NCI-H1417 treated with DMSO at 0.1 percent for 48 hours (cell line): ENCODE measurements at regions not wholly inside any gene's neighbourhood (a gene's known extent, or its start where the extent isn't known, plus 50 kb on each side); places are given as distances from the start of the nearest gene placed in this dataset.
"Not testable (repeated sequence)": the region's sequence is repeated elsewhere in the genome, so short reads cannot be mapped to it uniquely, and the experiment has no call there.

ENCODE experiments used
- DNase-seq: peaks from one replicate; lab custom pipeline; 2025; lab: John Stamatoyannopoulos, UW

DNA sequence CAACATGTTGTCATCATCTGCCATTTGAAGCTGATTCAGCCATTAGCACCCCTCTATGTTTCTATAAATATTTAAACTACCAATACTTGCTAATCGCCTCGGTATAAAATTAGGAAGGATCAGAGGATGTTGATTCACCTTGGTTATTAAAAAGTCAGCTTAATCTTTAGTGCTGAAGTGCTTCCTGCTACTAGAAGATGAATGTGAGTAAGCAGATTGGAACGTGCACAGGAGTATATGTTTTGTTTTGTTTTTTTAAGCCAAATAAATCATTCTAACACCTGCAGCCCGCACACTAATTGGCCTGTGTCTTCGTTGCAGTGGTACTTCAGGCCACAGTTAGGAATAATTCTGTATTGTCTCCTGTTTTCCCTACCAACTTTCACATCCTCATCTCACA, 485.7 kb downstream of the AJAP1 start:
- peak; percentile 57 for DNase-seq

DNA sequence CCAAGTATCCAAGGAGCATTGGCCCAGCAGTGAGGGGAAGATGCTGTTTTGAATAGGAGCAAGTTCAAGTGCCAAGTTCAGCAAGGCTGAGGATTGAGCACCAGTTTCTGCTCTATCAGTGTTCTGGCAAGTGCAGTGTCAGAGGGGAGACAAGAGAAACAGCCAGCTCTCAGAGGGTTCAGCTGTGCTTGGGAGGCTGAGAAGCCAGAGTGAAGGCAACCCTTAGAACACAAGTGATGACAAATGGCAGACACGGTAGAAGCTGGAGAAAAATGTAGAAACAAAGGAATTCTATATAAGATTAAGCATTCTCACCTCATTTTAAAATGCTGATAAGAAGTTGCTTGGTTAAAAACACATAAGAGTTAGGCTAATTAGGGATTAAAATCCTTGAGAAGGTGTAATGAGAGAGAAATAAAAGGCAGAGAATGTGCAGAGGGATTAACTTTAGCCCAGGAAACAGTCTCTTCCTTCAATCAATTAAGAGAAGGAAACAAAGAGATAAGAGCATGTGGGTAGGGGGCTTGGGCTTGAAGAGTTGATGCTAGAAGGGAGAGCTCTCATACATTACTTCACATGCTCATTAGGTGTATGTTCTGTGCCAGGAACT, 475.4 kb downstream of the AJAP1 start:
- no peak for DNase-seq

DNA sequence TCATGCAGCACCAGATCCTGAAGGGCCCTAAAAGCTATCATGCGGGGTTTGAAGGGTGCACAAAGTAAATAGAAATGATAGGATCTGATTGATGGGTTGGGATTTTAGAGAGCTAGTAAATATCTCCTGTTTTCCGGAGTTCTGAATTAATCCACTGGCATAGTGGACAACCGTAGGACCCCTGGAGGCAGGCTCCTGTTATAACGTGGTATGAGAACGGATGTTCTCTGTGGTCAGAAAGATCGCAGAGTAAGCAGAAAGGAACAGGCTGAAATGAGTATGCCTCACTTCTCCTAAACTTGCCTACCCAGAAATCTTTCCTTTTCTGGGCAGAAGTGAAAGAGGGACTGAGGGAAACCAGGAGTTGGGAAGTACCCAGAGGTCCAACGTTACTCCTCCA, 470.8 kb downstream of the AJAP1 start:
- DNase-seq, result no peak

- DNase-seq, result no peak
Measured at GRCh38 chr1:5120559-5120958, 466.1 kb downstream of the AJAP1 start.

GRCh38 chr1:5119366-5120234, 465.2 kb downstream of the AJAP1 start:
- no peak for DNase-seq

- DNase-seq, result not testable (repeated sequence)
Measured at GRCh38 chr1:5118771-5119170, 464.4 kb downstream of the AJAP1 start.

DNA sequence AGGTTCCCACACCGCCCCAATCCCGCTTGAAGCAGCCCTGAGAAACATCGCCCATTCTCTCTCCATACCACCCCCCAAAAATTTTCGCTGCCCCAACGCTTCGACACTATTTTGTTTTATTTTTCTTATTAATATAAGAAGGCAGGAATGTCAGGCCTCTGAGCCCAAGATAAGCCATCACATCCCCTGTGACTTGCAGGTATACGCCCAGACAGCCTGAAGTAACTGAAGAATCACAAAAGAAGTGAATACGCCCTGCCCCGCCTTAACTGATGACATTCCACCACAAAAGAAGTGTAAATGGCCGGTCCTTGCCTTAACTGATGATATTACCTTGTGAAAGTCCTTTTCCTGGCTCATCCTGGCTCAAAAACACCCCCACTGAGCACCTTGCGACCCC, 463.9 kb downstream of the AJAP1 start:
- DNase-seq, result not testable (repeated sequence)

DNA sequence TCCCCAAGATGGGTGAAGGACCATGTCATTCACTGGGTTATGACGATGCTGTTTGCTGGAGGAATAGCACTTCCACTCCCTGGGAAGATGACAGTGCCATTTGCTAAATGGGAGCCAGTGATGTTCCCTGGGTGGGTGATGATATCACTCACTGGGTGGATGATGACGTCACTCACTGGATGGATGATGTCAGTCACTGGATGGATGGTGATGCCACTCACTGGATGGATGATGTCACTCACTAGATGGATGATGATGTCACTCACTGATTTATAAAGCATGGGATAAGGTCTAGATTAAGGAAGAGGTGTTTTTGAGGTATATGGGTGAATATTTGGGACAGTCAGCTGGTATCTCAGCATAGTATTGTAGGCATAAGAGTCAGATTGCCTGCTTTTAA, 457.2 kb downstream of the AJAP1 start:
- DNase-seq, result no peak

- no peak for DNase-seq
Measured at GRCh38 chr1:5110508-5110907, 456.1 kb downstream of the AJAP1 start.

DNA sequence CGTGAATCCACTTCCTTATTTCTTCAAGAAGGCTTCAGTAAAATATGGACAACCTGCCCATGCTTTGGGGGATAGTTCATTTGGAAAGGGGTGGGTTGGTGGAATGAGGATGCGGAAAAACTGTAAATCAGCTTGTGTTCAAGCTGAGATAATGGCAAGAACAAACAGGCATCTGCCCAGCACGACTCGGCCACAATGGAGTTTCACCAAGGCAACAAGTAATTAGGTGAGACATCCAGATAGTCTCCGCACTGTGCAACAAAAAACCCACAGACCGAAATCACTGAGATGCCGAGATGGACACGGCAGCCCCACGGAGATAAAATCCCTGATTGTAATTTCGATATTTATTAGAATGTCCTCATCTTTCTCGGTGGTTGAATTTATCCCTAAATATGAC, 455.2 kb downstream of the AJAP1 start:
- peak; percentile 93 for DNase-seq

- peak; percentile 71 for DNase-seq
Measured at GRCh38 chr1:5108740-5109139, 454.3 kb downstream of the AJAP1 start.

- DNase-seq, result no peak
Measured at GRCh38 chr1:5105744-5106143, 451.3 kb downstream of the AJAP1 start.

DNA sequence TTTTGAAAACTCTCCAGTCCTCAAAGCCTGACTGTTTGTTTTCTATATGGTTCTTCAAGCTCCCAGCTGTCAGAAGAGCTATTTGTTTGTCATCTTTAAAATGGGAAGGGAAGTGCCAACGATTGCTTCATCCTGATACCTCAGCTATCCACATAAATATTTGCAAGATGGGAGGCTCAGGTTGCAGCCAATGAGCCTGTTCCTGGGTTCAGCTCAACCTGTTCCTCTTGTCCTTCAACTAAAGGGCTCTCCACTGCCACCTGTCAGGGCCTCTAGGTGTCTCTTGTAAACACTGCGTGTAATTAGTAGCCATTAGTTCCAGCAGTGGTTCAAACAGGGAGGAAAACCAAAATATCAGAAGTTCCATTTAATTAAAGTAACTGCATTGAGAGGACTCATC, 445.1 kb downstream of the AJAP1 start:
- DNase-seq, result peak; percentile 77

DNA sequence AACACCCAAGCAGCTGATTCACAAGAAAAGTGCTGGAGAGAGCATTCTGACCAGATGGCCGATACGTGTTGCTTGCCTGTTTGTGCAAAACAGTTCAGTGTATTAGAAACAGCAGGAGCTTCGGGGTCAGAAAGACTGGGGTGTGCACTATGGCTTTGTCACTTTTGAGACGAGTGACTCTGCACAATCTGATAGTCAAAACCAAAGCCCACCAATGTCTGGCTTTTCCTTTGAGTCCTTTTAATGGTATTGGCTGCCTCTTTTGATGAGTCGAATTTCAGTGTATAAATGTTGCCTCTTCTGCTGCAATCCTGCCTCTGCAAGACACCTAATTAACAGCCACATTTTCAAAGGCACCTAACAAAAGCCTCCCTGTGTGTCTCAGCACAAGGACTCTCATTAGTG, 444.6 kb downstream of the AJAP1 start:
- peak; percentile 31 for DNase-seq

DNA sequence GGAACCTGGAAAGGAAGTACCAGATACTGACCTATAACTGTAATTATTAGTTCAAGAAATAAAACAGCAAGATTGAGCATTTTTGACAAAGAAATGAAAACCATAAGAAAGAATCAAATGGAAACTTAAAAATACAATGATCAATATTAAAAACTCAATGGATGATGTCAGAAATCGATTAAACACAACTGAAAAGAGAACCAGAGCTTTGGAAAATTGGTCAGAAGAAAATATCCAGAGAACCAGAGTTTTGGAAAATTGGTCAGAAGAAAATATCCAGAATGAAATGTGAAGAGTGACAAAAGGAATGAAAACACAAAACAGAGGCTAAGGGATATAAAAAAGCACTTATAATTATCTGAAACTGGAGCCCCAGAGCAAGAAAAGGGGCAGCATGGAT, 438.6 kb downstream of the AJAP1 start:
- DNase-seq, result no peak

- DNase-seq, result no peak
Measured at GRCh38 chr1:5084676-5085075, 430.3 kb downstream of the AJAP1 start.

DNA sequence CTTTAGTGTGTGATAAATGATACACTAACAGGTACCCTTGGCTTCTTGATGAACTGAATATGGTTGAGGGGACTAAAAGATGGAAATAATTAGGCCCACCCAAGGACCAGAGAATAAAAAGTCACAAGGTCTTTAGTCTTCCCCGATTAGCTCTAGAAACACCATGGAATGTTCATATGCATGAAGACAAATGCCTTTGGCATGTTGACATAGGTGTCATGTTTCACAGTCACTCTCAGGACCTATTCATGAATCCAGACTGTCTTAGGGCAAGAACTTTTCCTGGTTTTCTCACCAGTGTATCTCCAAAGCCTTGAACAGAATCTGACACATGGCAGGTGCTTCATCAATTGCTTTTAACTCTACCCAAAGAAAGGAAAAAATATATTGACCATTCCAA, 412.8 kb downstream of the AJAP1 start:
- DNase-seq, result no peak

DNA sequence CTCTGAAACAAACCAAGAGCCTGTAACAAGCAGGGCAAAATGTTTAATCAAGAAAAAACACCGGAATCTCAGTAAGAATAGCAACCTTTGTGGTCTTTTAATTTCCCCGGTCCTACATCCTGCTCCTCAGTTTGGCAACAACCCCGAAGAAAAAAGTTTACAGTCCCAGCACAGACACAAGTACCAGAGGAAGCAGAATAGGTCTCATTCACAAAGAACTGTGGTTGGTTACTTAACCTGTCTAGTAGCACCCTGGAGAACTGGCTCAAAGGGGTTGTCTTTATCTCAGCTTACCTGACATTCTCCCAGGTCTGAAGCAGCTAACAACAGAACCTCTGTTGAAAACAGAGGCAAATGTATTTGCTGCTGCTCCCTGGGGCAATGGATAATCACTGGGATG, 399.3 kb downstream of the AJAP1 start:
- DNase-seq, result no peak

GRCh38 chr1:5029136-5029535, 374.7 kb downstream of the AJAP1 start:
- DNase-seq, result no peak

GRCh38 chr1:5012249-5012648, 357.8 kb downstream of the AJAP1 start:
- DNase-seq, result no peak

- DNase-seq, result no peak
Measured at GRCh38 chr1:5010656-5011055, 356.2 kb downstream of the AJAP1 start.

DNA sequence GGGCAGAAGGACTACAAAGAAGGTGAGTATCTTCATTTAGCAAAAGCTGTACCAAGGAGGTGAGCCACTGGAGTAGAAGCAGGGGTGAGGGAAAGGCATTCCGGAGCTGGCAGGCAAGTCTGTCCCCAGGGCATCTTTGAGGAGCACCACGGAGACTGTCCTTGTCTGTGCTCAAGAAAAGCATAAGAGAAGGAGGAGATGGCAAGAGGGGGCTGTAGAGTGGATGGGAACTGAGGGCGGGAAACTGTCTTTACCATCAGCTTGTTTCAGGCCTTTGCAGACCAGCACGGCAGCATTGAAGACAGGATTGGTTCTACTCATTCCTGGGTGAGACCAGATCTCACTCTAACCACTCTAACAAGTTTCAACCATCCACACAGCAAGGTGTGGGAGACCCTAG, 355.8 kb downstream of the AJAP1 start:
- no peak for DNase-seq

- DNase-seq, result no peak
Measured at GRCh38 chr1:5009376-5010065, 355.1 kb downstream of the AJAP1 start.
